Gastroesophageal sphincter (tissue), 4 donors: ENCODE measurements at regions not wholly inside any gene's neighbourhood (a gene's known extent, or its start where the extent isn't known, plus 50 kb on each side); places are given as distances from the start of the nearest gene placed in this dataset.

ENCODE experiments used
- ATAC-seq: fragments of 150-250 bp; one replicate; pipeline ENCODE4 v1.9.1; 2016; ENCODE audit warnings: mild to moderate bottlenecking, moderate library complexity
- H3K27ac ChIP-seq, 4 donors: fragments of 200-600 bp; sonication (generic) in 3 of 4; 1 replicate in 3 of 4; 2 replicates in 1 of 4; pipeline ENCODE4 v1.5.1; 2016 to 2019
- H3K27me3 ChIP-seq: fragments of 200-600 bp; sonication (generic); one replicate; pipeline ENCODE4 v1.5.1; 2019
- H3K36me3 ChIP-seq, 2 donors: fragments of 200-600 bp; sonication (generic); one replicate each; pipeline ENCODE4 v1.5.1; 2019; ENCODE audit warnings: control low read depth in 1 of 2
- H3K4me1 ChIP-seq, 3 donors: fragments of 200-600 bp; sonication (generic); 1 replicate in 2 of 3; 2 replicates in 1 of 3; pipeline ENCODE4 v1.5.1; 2016 to 2019; ENCODE audit warnings: control low read depth in 2 of 3
- H3K4me3 ChIP-seq, 2 donors: fragments of 200-600 bp; sonication (generic); one replicate each; pipeline ENCODE4 v1.5.1; 2019; ENCODE audit warnings: mild to moderate bottlenecking in 1 of 2, moderate library complexity in 1 of 2
- H3K9me3 ChIP-seq, 3 donors: fragments of 200-600 bp; sonication (generic); one replicate each; pipeline ENCODE4 v1.5.1; 2017 to 2019; ENCODE audit warnings: control low read depth in 2 of 3
- EP300 ChIP-seq: sonication (generic); formaldehyde crosslinking; IDR thresholded peaks from one replicate; pipeline ENCODE4 v1.6.1; 2017; ENCODE audit warnings: antibody characterized with exemption, mild to moderate bottlenecking
- POLR2A ChIP-seq, 2 donors: fragments of 450-650 bp; IDR thresholded peaks; one replicate each; pipeline ENCODE4 v1.6.1; 2017; ENCODE audit warnings: antibody characterized with exemption in 2 of 2, mild to moderate bottlenecking in 2 of 2, moderate library complexity in 1 of 2
- POLR2AphosphoS5 ChIP-seq: sonication (generic); formaldehyde crosslinking; IDR thresholded peaks from one replicate; pipeline ENCODE4 v1.6.1; 2017; ENCODE audit warnings: antibody characterized with exemption
- WGBS, 2 donors: methylation state at CpG; one replicate each; pipeline ENCODE4 v1.1.5; 2018; ENCODE audit warnings: low coverage in 1 of 2; 5-methylcytosine and 5-hydroxymethylcytosine counted together
- TF ChIP-seq, protein P1 (sequence below), 4 experiments: fragments of 200-600 bp in 2 of 4; fragments of 450-650 bp in 2 of 4; sonication (generic) in 1 of 4; IDR thresholded peaks; one replicate each; pipeline ENCODE4 v1.5.1; 2017 to 2019; ENCODE audit warnings: antibody characterized with exemption in 4 of 4, mild to moderate bottlenecking in 2 of 4, moderate library complexity in 2 of 4

DNA sequence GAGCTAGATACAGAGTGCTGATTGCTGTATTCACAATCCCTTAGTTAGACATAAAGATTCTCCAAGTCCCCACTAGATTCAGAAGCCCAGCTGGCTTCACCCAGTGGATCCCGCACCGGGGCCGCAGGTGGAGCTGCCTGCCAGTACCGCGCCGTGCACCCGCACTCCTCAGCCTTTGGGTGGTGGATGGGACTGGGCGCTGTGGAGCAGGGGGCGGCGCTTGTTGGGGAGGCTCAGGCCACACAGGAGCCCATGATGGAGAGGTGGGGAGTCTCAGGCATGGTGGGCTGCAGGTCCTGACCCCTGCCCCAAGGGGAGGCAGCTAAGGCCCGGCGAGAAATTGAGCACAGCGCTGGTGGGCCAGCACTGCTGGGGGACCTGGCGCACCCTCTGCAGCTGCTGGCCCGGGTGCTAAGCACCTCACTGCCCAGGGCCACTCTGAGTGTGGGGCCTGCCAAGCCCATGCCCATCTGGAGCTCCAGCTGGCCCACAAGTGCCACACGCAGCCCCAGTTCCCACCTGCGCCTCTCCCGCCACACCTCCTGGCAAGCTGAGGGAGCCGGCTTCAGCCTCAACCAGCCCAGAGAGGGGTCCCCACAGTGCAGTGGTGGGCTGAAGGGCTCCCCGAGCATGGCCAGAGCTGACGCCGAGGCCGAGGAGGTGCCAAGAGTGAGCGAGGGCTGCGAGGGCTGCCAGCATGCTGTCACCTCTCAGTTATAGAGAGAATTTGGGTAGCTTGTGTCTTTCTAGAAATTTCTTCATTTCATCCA is 417.6 kb downstream of the METTL15 start:
- TF ChIP-seq POLR2AphosphoS5 (no peak), POLR2A (IDR thresholded peaks at IDR 0.05) (no peak), EP300 (no peak)
- TF ChIP-seq, protein P1, sequence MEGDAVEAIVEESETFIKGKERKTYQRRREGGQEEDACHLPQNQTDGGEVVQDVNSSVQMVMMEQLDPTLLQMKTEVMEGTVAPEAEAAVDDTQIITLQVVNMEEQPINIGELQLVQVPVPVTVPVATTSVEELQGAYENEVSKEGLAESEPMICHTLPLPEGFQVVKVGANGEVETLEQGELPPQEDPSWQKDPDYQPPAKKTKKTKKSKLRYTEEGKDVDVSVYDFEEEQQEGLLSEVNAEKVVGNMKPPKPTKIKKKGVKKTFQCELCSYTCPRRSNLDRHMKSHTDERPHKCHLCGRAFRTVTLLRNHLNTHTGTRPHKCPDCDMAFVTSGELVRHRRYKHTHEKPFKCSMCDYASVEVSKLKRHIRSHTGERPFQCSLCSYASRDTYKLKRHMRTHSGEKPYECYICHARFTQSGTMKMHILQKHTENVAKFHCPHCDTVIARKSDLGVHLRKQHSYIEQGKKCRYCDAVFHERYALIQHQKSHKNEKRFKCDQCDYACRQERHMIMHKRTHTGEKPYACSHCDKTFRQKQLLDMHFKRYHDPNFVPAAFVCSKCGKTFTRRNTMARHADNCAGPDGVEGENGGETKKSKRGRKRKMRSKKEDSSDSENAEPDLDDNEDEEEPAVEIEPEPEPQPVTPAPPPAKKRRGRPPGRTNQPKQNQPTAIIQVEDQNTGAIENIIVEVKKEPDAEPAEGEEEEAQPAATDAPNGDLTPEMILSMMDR (IDR thresholded peaks at IDR 0.05), result no peak
- no peak overlapping the region for H3K27ac ChIP-seq
- 93% methylated on average over 2 of the region's 25 CpGs; no CpG with 5 or more reads in 1 of the 2 donors for WGBS, 2 donors
- H3K4me3 ChIP-seq, result no peak overlapping the region
- ATAC-seq, result no peak
- no peaks in the 10 kb centered on the region for H3K27me3 ChIP-seq
- no peaks in the 10 kb centered on the region for H3K36me3 ChIP-seq
- no peaks in the 10 kb centered on the region for H3K4me1 ChIP-seq
- peaks cover 0 to 25% (median 0%) of the 10 kb centered on the region in 3 donors for H3K9me3 ChIP-seq

DNA sequence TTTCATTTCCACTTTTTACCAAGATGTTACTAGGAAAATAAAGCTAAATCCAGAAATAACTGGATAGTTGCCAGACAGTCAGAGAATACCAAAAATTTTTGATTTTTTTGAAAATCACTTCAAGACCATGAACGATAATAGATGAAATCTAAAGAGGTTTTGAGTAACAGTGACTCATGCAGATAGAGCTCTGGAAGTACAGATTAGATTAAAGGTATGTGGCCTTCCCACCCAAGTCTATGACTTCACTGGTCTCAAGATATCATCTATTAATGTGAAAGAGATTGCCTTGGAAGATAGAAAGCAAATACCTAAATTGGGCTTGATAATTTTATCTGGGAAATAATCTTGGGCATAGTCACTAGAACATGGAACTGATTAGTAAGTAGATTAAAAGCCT is 415.9 kb downstream of the METTL15 start:
- H3K36me3 ChIP-seq, result no peaks in the 10 kb centered on the region
- H3K27ac ChIP-seq, result no peak overlapping the region
- TF ChIP-seq EP300 (no peak), POLR2A (IDR thresholded peaks at IDR 0.05) (no peak), POLR2AphosphoS5 (no peak)
- TF ChIP-seq, protein P1 (IDR thresholded peaks at IDR 0.05), result no peak
- no peaks in the 10 kb centered on the region for H3K4me1 ChIP-seq
- H3K27me3 ChIP-seq, result no peaks in the 10 kb centered on the region
- peaks cover 0 to 25% (median 0%) of the 10 kb centered on the region in 3 donors for H3K9me3 ChIP-seq
- no peak for ATAC-seq
- 75 to 93% methylated on average over 1 of the region's 1 CpG for WGBS, 2 donors
- no peak overlapping the region for H3K4me3 ChIP-seq

DNA sequence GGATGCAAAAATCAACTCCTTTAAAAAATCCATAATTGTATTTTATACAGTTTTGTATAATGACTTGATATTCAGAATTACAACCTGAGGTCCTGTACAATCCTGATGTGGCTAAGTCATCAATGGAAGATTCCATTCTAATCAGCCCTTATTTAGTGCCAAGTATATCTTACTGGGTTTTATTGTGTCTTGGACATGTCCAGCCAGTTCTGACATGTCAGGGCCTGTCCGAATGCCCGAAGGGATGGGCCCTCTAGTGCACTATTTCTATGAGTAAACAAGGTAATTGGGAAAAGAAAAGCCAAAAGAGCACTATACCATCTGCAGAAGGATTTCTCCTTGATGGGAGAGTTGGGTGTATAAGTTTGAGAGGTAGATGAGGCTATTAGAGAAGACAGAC is 412.9 kb downstream of the METTL15 start:
- H3K9me3 ChIP-seq, result peaks cover 0 to 12% (median 0%) of the 10 kb centered on the region in 3 donors
- no peaks in the 10 kb centered on the region for H3K4me1 ChIP-seq
- H3K27me3 ChIP-seq, result no peaks in the 10 kb centered on the region
- no peaks in the 10 kb centered on the region for H3K36me3 ChIP-seq
- no peak for ATAC-seq
- WGBS, 2 donors, result 72 to 100% methylated on average over 1 to 2 of the region's 2 CpGs
- H3K27ac ChIP-seq, result no peak overlapping the region
- H3K4me3 ChIP-seq, result no peak overlapping the region
- TF ChIP-seq POLR2AphosphoS5 (no peak), EP300 (no peak), POLR2A (IDR thresholded peaks at IDR 0.05) (no peak)
- TF ChIP-seq, protein P1 (IDR thresholded peaks at IDR 0.05), result no peak

DNA sequence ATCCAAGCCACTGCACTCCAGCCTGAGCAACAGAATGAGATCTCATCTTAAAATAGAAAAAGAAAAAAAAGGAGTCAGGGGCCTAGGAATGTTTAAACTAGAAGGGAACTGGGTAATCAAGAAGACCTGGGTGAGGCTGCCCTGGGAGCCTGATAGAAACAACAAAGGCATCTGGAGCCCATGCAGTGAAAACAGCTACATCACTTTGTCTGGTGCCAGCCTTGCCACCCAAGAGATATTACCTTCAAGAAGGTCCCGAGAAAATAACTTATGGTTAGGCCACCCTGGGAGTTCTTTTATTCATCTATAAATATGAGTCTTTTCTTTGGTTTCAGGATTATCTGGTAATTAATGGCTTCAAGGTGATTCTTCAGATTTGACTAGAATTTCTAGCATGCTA is 412.1 kb downstream of the METTL15 start:
- WGBS, 2 donors, result 88 to 100% methylated on average over 1 of the region's 1 CpG

More for the DNA sequence above, 412.1 kb downstream of the METTL15 start:
- Histone ChIP-seq H3K4me3 (no peak overlapping the region), H3K27me3 (no peaks in the 10 kb centered on the region), H3K4me1 (no peaks in the 10 kb centered on the region), H3K9me3 (peaks cover 0 to 5% (median 0%) of the 10 kb centered on the region in 3 donors), H3K36me3 (no peaks in the 10 kb centered on the region), H3K27ac (no peak overlapping the region)
- TF ChIP-seq POLR2AphosphoS5 (no peak), EP300 (no peak), POLR2A (IDR thresholded peaks at IDR 0.05) (no peak)
- TF ChIP-seq, protein P1 (IDR thresholded peaks at IDR 0.05), result no peak
- ATAC-seq, result no peak
